HepG2 (cell line): ENCODE measurements at regions not wholly inside any gene's neighbourhood (a gene's known extent, or its start where the extent isn't known, plus 50 kb on each side); places are given as distances from the start of the nearest gene placed in this dataset.

ENCODE experiments used
- BHLHE40 ChIP-seq: IDR thresholded peaks from 2 replicates; pipeline ENCODE4 v1.6.1; 2011; ENCODE audit warnings: low read length, improper control_type of control experiment
- GFI1 ChIP-seq: sonication (generic); formaldehyde crosslinking; IDR thresholded peaks from 2 replicates; pipeline ENCODE4 v1.5.0; 2020; ENCODE audit warnings: missing genetic modification reagents, mild to moderate bottlenecking, borderline replicate concordance
- IRF2 ChIP-seq: IDR thresholded peaks from 2 replicates; pipeline ENCODE4 v1.6.1; 2018; ENCODE audit warnings: missing genetic modification reagents, missing compliant biosample characterization
- KMT2B ChIP-seq: IDR thresholded peaks from 2 replicates; pipeline ENCODE4 v1.6.1; 2016; ENCODE audit warnings: missing genetic modification reagents, missing compliant biosample characterization
- MAZ ChIP-seq, 2 experiments: sonication (generic) in 1 of 2; formaldehyde crosslinking in 1 of 2; IDR thresholded peaks; 2 replicates each; pipeline versions ENCODE4 v1.5.0 to v1.6.1; 2012 to 2020; ENCODE audit warnings: low read depth in 2 of 2, mild to moderate bottlenecking in 2 of 2, borderline replicate concordance in 1 of 2, improper control_type of control experiment in 1 of 2, low read length in 1 of 2, missing genetic modification reagents in 1 of 2, moderate library complexity in 1 of 2
- MED13 ChIP-seq: sonication (generic); formaldehyde crosslinking; IDR thresholded peaks from 2 replicates; pipeline ENCODE4 v1.5.0; 2020; ENCODE audit warnings: missing genetic modification reagents
- PITX1 ChIP-seq: sonication (generic); formaldehyde crosslinking; IDR thresholded peaks from 2 replicates; pipeline ENCODE4 v1.5.1; 2020; ENCODE audit warnings: mild to moderate bottlenecking, missing genetic modification reagents
- RBAK ChIP-seq: sonication (generic); formaldehyde crosslinking; IDR thresholded peaks from 2 replicates; pipeline ENCODE4 v1.5.1; 2020; ENCODE audit warnings: mild to moderate bottlenecking, missing genetic modification reagents
- ZIK1 ChIP-seq: sonication (generic); formaldehyde crosslinking; IDR thresholded peaks from 2 replicates; pipeline ENCODE4 v1.5.0; 2020; ENCODE audit warnings: mild to moderate bottlenecking, low read depth, missing genetic modification reagents, borderline replicate concordance
- ZNF138 ChIP-seq: sonication (generic); formaldehyde crosslinking; IDR thresholded peaks from 2 replicates; pipeline ENCODE4 v1.5.0; 2020; ENCODE audit warnings: mild to moderate bottlenecking, low read depth, missing genetic modification reagents
- ZNF589 ChIP-seq: sonication (generic); formaldehyde crosslinking; conservative IDR thresholded peaks from 2 replicates; pipeline ENCODE4 v1.8.0; 2022; ENCODE audit warnings: mild to moderate bottlenecking, moderate library complexity, missing genetic modification reagents
- TF ChIP-seq, protein P1 (sequence below): sonication (generic); formaldehyde crosslinking; IDR thresholded peaks from 2 replicates; pipeline ENCODE4 v1.4.0; 2020; ENCODE audit warnings: missing genetic modification reagents
- TF ChIP-seq, protein P2 (sequence below): sonication (generic); formaldehyde crosslinking; IDR thresholded peaks from one replicate; pipeline ENCODE4 v1.5.1; 2020; ENCODE audit warnings: mild to moderate bottlenecking, missing genetic modification reagents; ENCODE audit errors: not compliant biosample characterization
- TF ChIP-seq, protein P3 (sequence below): sonication (generic); formaldehyde crosslinking; conservative IDR thresholded peaks from 2 replicates; pipeline ENCODE4 v1.4.0; 2020; ENCODE audit warnings: missing genetic modification reagents
- TF ChIP-seq, protein P4 (sequence below): sonication (generic); IDR thresholded peaks from 2 replicates; pipeline ENCODE4 v1.6.1; 2016; ENCODE audit warnings: low read depth, borderline replicate concordance

DNA sequence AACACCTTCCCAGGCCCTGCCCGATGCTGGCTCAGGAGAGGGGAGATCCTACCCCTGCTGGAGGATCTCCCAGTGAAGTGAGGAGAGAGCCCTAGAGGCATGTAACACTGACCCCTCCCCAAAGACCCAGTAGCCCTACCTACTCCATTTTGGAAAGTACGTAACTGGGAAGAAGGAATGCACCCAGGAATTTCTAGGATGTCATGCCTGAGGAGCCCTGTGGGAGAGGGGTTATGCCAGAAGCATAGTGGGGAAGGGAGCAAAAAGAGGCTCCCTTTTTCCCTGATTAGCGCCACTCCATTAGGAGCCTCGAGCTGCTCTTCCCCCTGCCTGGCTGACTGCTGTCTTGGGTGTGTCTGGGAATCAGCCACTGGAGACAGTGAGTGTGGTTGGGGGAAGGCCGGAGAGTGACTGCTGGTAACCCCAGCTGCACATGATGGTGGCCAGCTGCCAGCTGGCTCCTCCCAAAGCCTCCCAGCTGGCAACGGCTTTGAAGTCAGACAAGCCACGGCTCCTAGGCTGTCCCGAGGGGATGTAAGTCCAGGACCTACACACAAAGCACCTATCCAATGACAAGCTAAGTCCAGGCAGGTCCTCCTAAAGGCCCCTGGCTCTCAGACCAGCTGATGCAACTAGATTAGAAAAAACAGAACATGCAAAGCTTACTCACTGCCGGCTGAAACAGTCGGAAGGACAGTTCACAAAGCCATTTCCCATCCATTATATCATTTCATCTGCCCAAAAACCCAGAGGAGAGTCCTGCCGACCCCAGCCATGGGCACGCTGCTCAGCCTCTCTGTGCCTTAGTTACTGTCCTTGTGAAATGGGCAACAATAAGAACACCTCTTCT is 136.5 kb upstream of the ABCA1 start (continued):
- peak; percentile 50; the same call in 1 of the 2 replicates for TF ChIP-seq IRF2 (CRISPR knock-in tag)
- TF ChIP-seq MED13 (CRISPR knock-in tag), result no peak
- TF ChIP-seq, protein P1, sequence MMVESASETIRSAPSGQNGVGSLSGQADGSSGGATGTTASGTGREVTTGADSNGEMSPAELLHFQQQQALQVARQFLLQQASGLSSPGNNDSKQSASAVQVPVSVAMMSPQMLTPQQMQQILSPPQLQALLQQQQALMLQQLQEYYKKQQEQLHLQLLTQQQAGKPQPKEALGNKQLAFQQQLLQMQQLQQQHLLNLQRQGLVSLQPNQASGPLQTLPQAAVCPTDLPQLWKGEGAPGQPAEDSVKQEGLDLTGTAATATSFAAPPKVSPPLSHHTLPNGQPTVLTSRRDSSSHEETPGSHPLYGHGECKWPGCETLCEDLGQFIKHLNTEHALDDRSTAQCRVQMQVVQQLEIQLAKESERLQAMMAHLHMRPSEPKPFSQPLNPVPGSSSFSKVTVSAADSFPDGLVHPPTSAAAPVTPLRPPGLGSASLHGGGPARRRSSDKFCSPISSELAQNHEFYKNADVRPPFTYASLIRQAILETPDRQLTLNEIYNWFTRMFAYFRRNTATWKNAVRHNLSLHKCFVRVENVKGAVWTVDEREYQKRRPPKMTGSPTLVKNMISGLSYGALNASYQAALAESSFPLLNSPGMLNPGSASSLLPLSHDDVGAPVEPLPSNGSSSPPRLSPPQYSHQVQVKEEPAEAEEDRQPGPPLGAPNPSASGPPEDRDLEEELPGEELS (CRISPR knock-in tag), result peak; percentile 68
- TF ChIP-seq, protein P2, sequence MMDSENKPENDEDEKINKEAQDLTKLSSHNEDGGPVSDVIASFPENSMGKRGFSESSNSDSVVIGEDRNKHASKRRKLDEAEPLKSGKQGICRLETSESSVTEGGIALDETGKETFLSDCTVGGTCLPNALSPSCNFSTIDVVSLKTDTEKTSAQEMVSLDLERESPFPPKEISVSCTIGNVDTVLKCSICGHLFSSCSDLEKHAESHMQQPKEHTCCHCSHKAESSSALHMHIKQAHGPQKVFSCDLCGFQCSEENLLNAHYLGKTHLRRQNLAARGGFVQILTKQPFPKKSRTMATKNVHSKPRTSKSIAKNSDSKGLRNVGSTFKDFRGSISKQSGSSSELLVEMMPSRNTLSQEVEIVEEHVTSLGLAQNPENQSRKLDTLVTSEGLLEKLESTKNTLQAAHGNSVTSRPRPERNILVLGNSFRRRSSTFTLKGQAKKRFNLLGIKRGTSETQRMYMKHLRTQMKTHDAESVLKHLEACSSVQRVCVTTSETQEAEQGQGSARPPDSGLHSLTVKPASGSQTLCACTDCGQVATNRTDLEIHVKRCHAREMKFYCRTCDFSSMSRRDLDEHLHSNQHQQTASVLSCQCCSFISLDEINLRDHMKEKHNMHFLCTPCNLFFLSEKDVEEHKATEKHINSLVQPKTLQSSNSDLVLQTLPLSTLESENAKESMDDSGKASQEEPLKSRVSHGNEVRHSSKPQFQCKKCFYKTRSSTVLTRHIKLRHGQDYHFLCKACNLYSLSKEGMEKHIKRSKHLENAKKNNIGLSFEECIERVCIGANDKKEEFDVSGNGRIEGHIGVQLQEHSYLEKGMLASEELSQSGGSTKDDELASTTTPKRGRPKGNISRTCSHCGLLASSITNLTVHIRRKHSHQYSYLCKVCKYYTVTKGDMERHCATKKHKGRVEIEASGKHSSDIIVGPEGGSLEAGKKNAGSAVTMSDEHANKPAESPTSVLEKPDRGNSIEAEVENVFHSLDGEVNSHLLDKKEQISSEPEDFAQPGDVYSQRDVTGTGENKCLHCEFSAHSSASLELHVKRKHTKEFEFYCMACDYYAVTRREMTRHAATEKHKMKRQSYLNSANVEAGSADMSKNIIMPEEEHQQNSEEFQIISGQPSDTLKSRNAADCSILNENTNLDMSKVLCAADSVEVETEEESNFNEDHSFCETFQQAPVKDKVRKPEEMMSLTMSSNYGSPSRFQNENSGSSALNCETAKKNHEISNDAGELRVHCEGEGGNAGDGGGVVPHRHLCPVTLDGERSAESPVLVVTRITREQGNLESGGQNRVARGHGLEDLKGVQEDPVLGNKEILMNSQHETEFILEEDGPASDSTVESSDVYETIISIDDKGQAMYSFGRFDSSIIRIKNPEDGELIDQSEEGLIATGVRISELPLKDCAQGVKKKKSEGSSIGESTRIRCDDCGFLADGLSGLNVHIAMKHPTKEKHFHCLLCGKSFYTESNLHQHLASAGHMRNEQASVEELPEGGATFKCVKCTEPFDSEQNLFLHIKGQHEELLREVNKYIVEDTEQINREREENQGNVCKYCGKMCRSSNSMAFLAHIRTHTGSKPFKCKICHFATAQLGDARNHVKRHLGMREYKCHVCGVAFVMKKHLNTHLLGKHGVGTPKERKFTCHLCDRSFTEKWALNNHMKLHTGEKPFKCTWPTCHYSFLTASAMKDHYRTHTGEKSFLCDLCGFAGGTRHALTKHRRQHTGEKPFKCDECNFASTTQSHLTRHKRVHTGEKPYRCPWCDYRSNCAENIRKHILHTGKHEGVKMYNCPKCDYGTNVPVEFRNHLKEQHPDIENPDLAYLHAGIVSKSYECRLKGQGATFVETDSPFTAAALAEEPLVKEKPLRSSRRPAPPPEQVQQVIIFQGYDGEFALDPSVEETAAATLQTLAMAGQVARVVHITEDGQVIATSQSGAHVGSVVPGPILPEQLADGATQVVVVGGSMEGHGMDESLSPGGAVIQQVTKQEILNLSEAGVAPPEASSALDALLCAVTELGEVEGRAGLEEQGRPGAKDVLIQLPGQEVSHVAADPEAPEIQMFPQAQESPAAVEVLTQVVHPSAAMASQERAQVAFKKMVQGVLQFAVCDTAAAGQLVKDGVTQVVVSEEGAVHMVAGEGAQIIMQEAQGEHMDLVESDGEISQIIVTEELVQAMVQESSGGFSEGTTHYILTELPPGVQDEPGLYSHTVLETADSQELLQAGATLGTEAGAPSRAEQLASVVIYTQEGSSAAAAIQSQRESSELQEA, result no peak
- TF ChIP-seq, protein P3, sequence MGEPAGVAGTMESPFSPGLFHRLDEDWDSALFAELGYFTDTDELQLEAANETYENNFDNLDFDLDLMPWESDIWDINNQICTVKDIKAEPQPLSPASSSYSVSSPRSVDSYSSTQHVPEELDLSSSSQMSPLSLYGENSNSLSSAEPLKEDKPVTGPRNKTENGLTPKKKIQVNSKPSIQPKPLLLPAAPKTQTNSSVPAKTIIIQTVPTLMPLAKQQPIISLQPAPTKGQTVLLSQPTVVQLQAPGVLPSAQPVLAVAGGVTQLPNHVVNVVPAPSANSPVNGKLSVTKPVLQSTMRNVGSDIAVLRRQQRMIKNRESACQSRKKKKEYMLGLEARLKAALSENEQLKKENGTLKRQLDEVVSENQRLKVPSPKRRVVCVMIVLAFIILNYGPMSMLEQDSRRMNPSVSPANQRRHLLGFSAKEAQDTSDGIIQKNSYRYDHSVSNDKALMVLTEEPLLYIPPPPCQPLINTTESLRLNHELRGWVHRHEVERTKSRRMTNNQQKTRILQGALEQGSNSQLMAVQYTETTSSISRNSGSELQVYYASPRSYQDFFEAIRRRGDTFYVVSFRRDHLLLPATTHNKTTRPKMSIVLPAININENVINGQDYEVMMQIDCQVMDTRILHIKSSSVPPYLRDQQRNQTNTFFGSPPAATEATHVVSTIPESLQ (CRISPR knock-in tag), result no peak
- TF ChIP-seq PITX1 (CRISPR knock-in tag), result peak; percentile 23; the same call in 1 of the 2 replicates
- no peak for TF ChIP-seq ZNF589
- TF ChIP-seq ZIK1, result no peak
- no peak for TF ChIP-seq ZNF138 (CRISPR knock-in tag)
- TF ChIP-seq, protein P4, sequence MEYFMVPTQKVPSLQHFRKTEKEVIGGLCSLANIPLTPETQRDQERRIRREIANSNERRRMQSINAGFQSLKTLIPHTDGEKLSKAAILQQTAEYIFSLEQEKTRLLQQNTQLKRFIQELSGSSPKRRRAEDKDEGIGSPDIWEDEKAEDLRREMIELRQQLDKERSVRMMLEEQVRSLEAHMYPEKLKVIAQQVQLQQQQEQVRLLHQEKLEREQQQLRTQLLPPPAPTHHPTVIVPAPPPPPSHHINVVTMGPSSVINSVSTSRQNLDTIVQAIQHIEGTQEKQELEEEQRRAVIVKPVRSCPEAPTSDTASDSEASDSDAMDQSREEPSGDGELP, result peak; percentile 99
- TF ChIP-seq RBAK (CRISPR knock-in tag), result no peak
- TF ChIP-seq BHLHE40, result peak; percentile 70; the same call in 1 of the 2 replicates
- 0 out of 2 replicates have a peak, but pooled peaks have one; percentile 8 for TF ChIP-seq GFI1
- TF ChIP-seq MAZ (IDR thresholded peaks at IDR 0.05; ENCODE audit: borderline replicate concordance, low read depth, low read length), result no peak
- 0 out of 2 replicates have a peak, but pooled peaks have one; percentile 12 for TF ChIP-seq MAZ (CRISPR knock-in tag; IDR thresholded peaks at IDR 0.05; ENCODE audit: low read depth)
- TF ChIP-seq KMT2B (CRISPR knock-in tag), result no peak; the same call in 1 of the 2 replicates
